ENCODE measurements at regions not wholly inside any gene's neighbourhood (a gene's known extent, or its start where the extent isn't known, plus 50 kb on each side); places are given as distances from the start of the nearest gene placed in this dataset.

DNA sequence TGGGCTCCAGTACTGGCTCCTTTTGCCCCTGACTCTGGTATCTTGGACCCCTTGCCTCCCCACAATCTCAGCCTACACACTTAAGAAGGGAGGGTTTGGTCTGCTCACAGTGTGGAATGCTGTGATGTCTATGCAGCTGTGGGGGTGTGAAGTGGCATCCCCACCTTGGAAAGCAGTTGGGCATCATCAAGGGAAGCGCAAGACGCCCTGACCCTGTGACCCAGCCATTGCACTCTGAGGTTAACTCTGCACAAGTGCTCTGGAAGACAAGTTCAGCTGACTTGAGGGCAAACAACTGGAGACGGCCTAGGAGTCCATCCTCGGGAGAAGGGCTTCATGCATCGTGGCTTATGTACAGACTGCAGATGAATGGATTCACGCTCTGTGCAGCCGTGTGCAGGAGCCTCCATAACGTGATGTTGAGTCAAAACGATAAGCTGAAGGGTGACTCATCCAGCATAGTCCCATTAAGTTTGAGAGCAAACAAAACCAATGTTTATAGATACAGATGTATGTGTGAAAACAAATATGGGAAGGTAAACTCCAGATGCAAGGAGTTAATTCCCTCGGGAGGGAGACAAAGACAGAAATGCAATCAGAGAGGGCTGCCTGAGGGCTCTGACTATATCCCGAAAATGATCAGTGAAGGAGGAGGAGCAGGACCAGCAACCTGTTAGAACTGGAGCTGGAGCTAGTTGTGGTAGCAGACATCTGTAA is 86.8 kb downstream of the LSM3 start:
- peaks cover 26% of the 10 kb centered on the region for H3K4me1 ChIP-seq (ENCODE audit: control insufficient read depth, insufficient read depth, low read length)
- dilution Hi-C loops (cut with HindIII; ENCODE audit: low sequenced_read_pairs, unreplicated experiment) (no loop called here), intact Hi-C loops (cut with micrococcal nuclease) (no loop called here)

More for the DNA sequence above, 86.8 kb downstream of the LSM3 start:
- POLR2A ChIA-PET (ENCODE audit: unreplicated experiment): interaction anchor here (1.0 kb wide), 1 partner anchor 93 kb away, joined by 3 read pairs; no protein-coding TSS in a partner anchor
- WGBS, 2 experiments (ENCODE audit: extremely low coverage in 2 of 2, insufficient read length in 1 of 2): 88% methylated on average over 5 of the region's 11 CpGs; no CpG with 5 or more reads in 1 of the 2 experiments
- Histone ChIP-seq H3K4me2 (ENCODE audit: low read depth, low read length) (no peak overlapping the region), H3K79me1 (ENCODE audit: low read depth in 1 of 2, low read length in 2 of 2) (no peaks in the 10 kb centered on the region), H2BK120ac (ENCODE audit: low read depth, low read length) (peak overlapping the region; percentile 66), H2BK20ac (ENCODE audit: low read depth, low read length) (peak overlapping the region; percentile 46), H3K23ac (ENCODE audit: low read depth, low read length) (no peak overlapping the region), H3K9ac (ENCODE audit: low read depth, low read length) (no peak overlapping the region), H2AK5ac (ENCODE audit: low read depth, low read length) (peak overlapping the region; percentile 56; the same call in 1 of the 2 replicates), H3K9me1 (ENCODE audit: insufficient read depth, low read length) (peaks cover 4% of the 10 kb centered on the region), H2AK9ac (replicated peaks; ENCODE audit: low read depth, low read length, poor library complexity) (no peak overlapping the region), H3K18ac (ENCODE audit: low read depth, low read length) (peak overlapping the region; percentile 16; the same call in 1 of the 2 replicates), H3K4me3 (ENCODE audit: insufficient read depth, low read depth, low read length) (no peak overlapping the region), H2AFZ (replicated peaks; ENCODE audit: low read length, poor library complexity) (peak overlapping the region; percentile 59), H3K36me3 (ENCODE audit: control insufficient read depth, insufficient read depth, low read length) (no peaks in the 10 kb centered on the region), H4K91ac (ENCODE audit: insufficient read depth, low read depth, low read length) (peak overlapping the region; percentile 64), H3K27me3 (ENCODE audit: control insufficient read depth, insufficient read depth, low read length) (no peaks in the 10 kb centered on the region), H4K20me1 (ENCODE audit: insufficient read depth, low read length) (no peaks in the 10 kb centered on the region), H4K8ac (ENCODE audit: low read depth in 2 of 2, low read length in 2 of 2) (no peak overlapping the region), H3K9me3 (ENCODE audit: control insufficient read depth, insufficient read depth, low read length) (peaks cover 3% of the 10 kb centered on the region; the same call in 1 of the 2 replicates), H2BK5ac (ENCODE audit: low read depth, low read length, poor library complexity, severe bottlenecking) (no peak overlapping the region), H3K27ac (ENCODE audit: insufficient read depth, low read length) (no peak overlapping the region), H3K4ac (ENCODE audit: low read depth, low read length) (peak overlapping the region; percentile 34), H3K56ac (ENCODE audit: extremely low read depth, insufficient read depth, low read length) (no peak overlapping the region), H4K5ac (ENCODE audit: low read depth, low read length) (no peak overlapping the region), H3K14ac (replicated peaks; ENCODE audit: low read depth, low read length) (peak overlapping the region; percentile 46; the same call in 1 of the 2 replicates), H2BK15ac (ENCODE audit: low read depth, low read length) (peak overlapping the region; percentile 7; the same call in 1 of the 3 replicates)
- TF ChIP-seq MAZ (IDR thresholded peaks at IDR 0.05; ENCODE audit: borderline replicate concordance, low read depth, low read length) (no peak), FOS (IDR thresholded peaks at IDR 0.05; ENCODE audit: low read depth, low read length) (peak; percentile 91), NFE2L2 (IDR thresholded peaks at IDR 0.05; ENCODE audit: low read depth, low read length) (no peak), RFX5 (IDR thresholded peaks at IDR 0.05; ENCODE audit: low read depth, low read length) (no peak), SMC3 (IDR thresholded peaks at IDR 0.05; ENCODE audit: low read depth, low read length) (peak; percentile 8; the same call in 1 of the 2 replicates), RAD21 (IDR thresholded peaks at IDR 0.05; ENCODE audit: low read length) (no peak), RCOR1 (IDR thresholded peaks at IDR 0.05; ENCODE audit: insufficient replicate concordance, low read length) (no peak), USF2 (IDR thresholded peaks at IDR 0.05; ENCODE audit: low read depth, low read length) (0 out of 2 replicates have a peak, but pooled peaks have one; percentile 2), BHLHE40 (IDR thresholded peaks at IDR 0.05; ENCODE audit: low read depth, low read length) (peak; percentile 89), MXI1 (IDR thresholded peaks at IDR 0.05; ENCODE audit: borderline replicate concordance, low read depth, low read length) (0 out of 2 replicates have a peak, but pooled peaks have one; percentile 5)
- CTCF ChIA-PET: interaction anchor here (1.0 kb wide), 1 partner anchor 62 kb away, joined by 3 read pairs; no protein-coding TSS in a partner anchor
- in situ Hi-C loops (cut with MboI; ENCODE audit: low sequenced_read_pairs): no loop called here
- no TSS peak for BruUV-seq (replicated peaks)
- ATAC-seq (ENCODE audit: low read depth) (peak; percentile 45), DNase-seq (peak; percentile 85)
